Fibroblast of upper back skin (primary cell): ENCODE measurements at regions not wholly inside any gene's neighbourhood (a gene's known extent, or its start where the extent isn't known, plus 50 kb on each side); places are given as distances from the start of the nearest gene placed in this dataset.
A peak's percentile ranks its signal among the peaks of the same experiment; 100 is the strongest.
"Not testable (repeated sequence)": the region's sequence is repeated elsewhere in the genome, so short reads cannot be mapped to it uniquely, and the experiment has no call there.

Experiments
- DNase-seq: peaks from one replicate; pipeline ENCODE4 v3.0.0-alpha.2; 2013

- no peak for DNase-seq
Measured at GRCh38 chr10:2618690-2619089, 448.7 kb upstream of the PFKP start.

GRCh38 chr10:2616215-2616614 is 451.1 kb upstream of the PFKP start:
- DNase-seq, result no peak

- DNase-seq, result no peak
Measured at GRCh38 chr10:2611603-2612002, 455.7 kb upstream of the PFKP start.

GRCh38 chr10:2610946-2611345 is 456.4 kb upstream of the PFKP start:
- DNase-seq, result no peak

- DNase-seq, result no peak
Measured at GRCh38 chr10:2604891-2605290, 462.5 kb upstream of the PFKP start.

GRCh38 chr10:2599571-2599970 is 467.8 kb upstream of the PFKP start:
- DNase-seq, result no peak

GRCh38 chr10:2592360-2593160 is 474.8 kb upstream of the PFKP start:
- DNase-seq, result no peak

- no peak for DNase-seq
Measured at GRCh38 chr10:2589196-2589595, 478.2 kb upstream of the PFKP start.

GRCh38 chr10:2584385-2584784 is 483.0 kb upstream of the PFKP start:
- DNase-seq, result no peak

- DNase-seq, result no peak
Measured at GRCh38 chr10:2576892-2577291, 490.5 kb upstream of the PFKP start.

GRCh38 chr10:2575460-2575859 is 491.9 kb upstream of the PFKP start:
- DNase-seq, result no peak

- no peak for DNase-seq
Measured at GRCh38 chr10:2572611-2573010, 494.7 kb upstream of the PFKP start.

- no peak for DNase-seq
Measured at GRCh38 chr10:2556883-2557282, 510.5 kb upstream of the PFKP start.

GRCh38 chr10:2548071-2548470 is 519.3 kb upstream of the PFKP start:
- DNase-seq, result no peak

- no peak for DNase-seq
Measured at GRCh38 chr10:2547606-2548005, 519.7 kb upstream of the PFKP start.

- DNase-seq, result not testable (repeated sequence)
Measured at GRCh38 chr10:2546894-2547293, 520.5 kb upstream of the PFKP start.

GRCh38 chr10:2543974-2544373 is 523.4 kb upstream of the PFKP start:
- no peak for DNase-seq

GRCh38 chr10:2543142-2543886 is 524.0 kb upstream of the PFKP start:
- DNase-seq, result no peak

GRCh38 chr10:2541176-2541575 is 526.2 kb upstream of the PFKP start:
- DNase-seq, result no peak

- DNase-seq, result no peak
Measured at GRCh38 chr10:2529945-2530344, 537.4 kb upstream of the PFKP start.

- DNase-seq, result no peak
Measured at GRCh38 chr10:2525781-2526180, 541.6 kb upstream of the PFKP start.

GRCh38 chr10:2519139-2519538 is 548.2 kb upstream of the PFKP start:
- DNase-seq, result no peak

- DNase-seq, result peak; percentile 93
Measured at GRCh38 chr10:2509081-2509531, 558.2 kb upstream of the PFKP start.

- DNase-seq, result not testable (repeated sequence)
Measured at GRCh38 chr10:2501366-2501940, 565.9 kb upstream of the PFKP start.
